GM18870 (cell line): ENCODE measurements at regions not wholly inside any gene's neighbourhood (a gene's known extent, or its start where the extent isn't known, plus 50 kb on each side); places are given as distances from the start of the nearest gene placed in this dataset.

Experiments used
- ATAC-seq: cut with Tn5 transposase; IDR thresholded peaks from one replicate; pipeline ENCODE4 v1.9.1; 2021; ENCODE audit warnings: moderate library complexity; ENCODE audit not compliant: unreplicated experiment

DNA sequence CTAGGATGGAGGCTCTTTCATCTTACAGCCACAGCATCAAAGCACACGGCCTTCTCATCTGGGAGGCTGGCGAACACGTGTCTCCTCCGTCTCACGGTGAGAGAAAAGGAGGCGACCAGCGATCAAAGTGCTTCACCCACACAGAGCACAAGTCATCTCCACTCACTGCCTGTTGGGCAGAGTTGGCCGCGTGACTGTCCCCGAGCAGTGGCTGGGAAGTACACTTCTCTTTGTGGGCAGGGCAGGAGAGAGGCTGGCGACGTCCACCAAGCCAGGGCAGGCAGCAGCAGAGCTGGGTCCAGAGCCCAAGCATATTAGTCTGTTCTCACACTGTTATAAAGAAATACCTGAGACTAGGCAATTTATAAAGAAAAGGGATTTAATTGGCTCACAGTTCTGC, 64.1 kb upstream of the FOXC1 start:
- ATAC-seq = no peak

DNA sequence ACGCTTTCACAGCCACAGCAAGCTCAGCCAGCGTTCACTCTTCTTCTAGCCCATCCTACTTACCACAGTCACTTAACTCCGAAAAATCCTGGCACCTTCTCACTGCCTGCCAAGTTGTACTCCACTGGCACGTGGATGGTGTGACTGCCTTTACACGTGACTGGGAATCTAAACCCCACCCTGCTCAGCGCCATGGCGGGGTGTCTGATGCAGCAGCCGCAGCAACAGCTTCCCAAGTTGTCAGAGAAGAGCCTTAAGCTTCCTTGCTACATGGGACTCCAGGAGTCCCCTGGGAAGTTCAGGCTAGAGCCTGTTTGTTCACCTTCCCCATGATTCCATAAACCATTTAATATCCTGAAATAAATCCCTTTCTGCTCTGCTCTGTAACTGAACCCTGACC, 61.9 kb upstream of the FOXC1 start:
- no peak for ATAC-seq

GRCh38 chr6:1551249-1551648, 58.5 kb upstream of the FOXC1 start:
- ATAC-seq = no peak

DNA sequence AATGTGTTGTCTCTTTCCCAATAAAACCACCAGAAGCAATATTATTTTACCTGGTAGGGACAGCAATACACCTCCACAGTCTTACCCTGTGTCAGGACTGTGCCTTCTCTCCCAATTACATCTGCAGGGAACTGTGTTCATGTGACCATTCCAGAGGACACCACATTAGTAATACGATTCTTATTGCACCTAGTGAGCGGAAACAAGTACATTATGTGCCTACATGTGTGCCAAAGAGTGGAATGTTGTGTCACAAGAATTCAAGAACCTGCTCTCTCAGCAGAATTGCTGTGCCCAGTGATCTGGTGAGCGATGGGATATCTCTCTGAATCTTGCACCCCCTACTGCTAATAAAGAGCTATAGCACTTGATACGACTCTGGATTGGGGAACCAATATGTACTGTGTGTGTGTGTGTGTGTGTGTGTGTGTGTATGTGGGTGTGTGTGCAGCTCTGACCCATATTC, 57.4 kb upstream of the FOXC1 start:
- no peak for ATAC-seq

- ATAC-seq = no peak
Observed at GRCh38 chr6:1553562-1554083, 56.1 kb upstream of the FOXC1 start.

- ATAC-seq = no peak
Observed at GRCh38 chr6:1554141-1554475, 55.6 kb upstream of the FOXC1 start.

DNA sequence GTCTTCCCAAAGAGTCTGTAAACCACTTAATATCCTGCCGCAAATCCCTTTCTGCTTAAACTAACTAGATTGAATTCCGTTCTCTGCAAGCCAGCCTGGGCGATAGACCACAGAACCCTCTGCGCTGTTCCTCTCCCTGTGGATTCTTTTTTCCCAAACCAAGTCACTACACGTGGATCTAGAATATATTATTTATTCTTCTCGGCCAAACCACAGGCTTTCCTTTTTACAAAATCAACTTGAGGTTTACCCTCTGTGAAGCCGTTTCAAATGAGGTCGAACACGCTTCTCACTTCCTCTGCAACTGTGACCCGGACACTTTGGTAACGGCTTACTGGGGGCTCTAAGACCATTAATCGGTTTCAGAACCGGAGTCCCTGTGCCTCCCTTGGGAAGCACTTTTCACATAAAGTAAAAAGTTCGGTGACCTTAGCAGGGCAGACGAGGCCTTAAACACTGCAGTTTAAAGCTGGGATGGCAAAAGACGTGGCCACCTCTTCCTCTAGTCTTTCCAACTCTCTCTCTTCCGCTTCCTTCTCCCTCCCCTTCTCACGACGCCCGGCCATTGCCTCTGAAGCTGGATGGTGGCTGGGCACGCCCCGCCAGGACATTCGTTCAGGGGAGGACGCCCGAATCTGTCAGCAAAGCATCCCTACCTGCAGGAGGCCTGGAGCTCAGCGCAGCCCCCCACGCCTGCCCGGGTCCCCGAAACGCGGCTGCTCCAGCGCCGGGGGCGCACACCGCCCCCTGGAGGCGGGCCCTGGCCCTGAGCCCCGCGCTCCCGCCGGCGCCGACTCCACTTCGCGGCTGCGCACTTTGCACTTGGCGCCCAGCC, 55.0 kb upstream of the FOXC1 start:
- ATAC-seq = no peak

- no peak for ATAC-seq
Observed at GRCh38 chr6:1558388-1558787, 51.3 kb upstream of the FOXC1 start.
